Keratinocyte (primary cell): ENCODE measurements at regions not wholly inside any gene's neighbourhood (a gene's known extent, or its start where the extent isn't known, plus 50 kb on each side); places are given as distances from the start of the nearest gene placed in this dataset.

Experiments used
- DNase-seq: peaks from one replicate; pipeline ENCODE4 v3.0.0-alpha.2; 2011; ENCODE audit warnings: low read depth, missing footprints, low spot score
- FAIRE-seq: peaks from 2 replicates; lab custom pipeline; 2011; peaks lifted over from hg19 to GRCh38; lab: Jason Lieb, UNC
- H2AFZ ChIP-seq: 2 replicates; pipeline ENCODE4 v1.6.0; 2012; ENCODE audit warnings: low read length, control low read depth, inconsistent platforms; ENCODE audit not compliant: control insufficient read depth
- H3K27ac ChIP-seq: 2 replicates; pipeline ENCODE4 v1.5.1; 2011; ENCODE audit warnings: low read length; ENCODE audit not compliant: control insufficient read depth, insufficient read depth
- H3K27me3 ChIP-seq: 3 replicates; pipeline ENCODE4 v1.6.0; 2011; ENCODE audit warnings: low read length; ENCODE audit not compliant: control insufficient read depth, insufficient read depth; ENCODE audit errors: extremely low read depth
- H3K36me3 ChIP-seq, 2 experiments: 2 replicates in 1 of 2; 3 replicates in 1 of 2; pipeline ENCODE4 v1.5.1; 2011; ENCODE audit warnings: low read length in 2 of 2, mild to moderate bottlenecking in 1 of 2; ENCODE audit not compliant: control insufficient read depth in 2 of 2, insufficient read depth in 2 of 2; ENCODE audit errors: extremely low read depth in 1 of 2
- H3K4me1 ChIP-seq: 3 replicates; pipeline ENCODE4 v1.5.1; 2011; ENCODE audit warnings: low read length; ENCODE audit not compliant: control insufficient read depth, insufficient read depth; ENCODE audit errors: extremely low read depth
- H3K4me2 ChIP-seq: 3 replicates; pipeline ENCODE4 v1.6.0; 2011; ENCODE audit warnings: low read depth, low read length; ENCODE audit not compliant: control insufficient read depth, insufficient read depth; ENCODE audit errors: extremely low read depth
- H3K4me3 ChIP-seq, 3 experiments: fragments of 200-600 bp in 1 of 3; sonication (generic) in 1 of 3; 2 replicates in 2 of 3; 3 replicates in 1 of 3; pipeline ENCODE4 v1.5.1; 2011 to 2016; ENCODE audit warnings: low read length in 3 of 3, mild to moderate bottlenecking in 3 of 3, control low read depth in 2 of 3, inconsistent platforms in 1 of 3, low read depth in 1 of 3, mixed read lengths in 1 of 3, mixed run types in 1 of 3, moderate library complexity in 1 of 3; ENCODE audit not compliant: control insufficient read depth in 2 of 3, insufficient read depth in 2 of 3; ENCODE audit errors: extremely low read depth in 1 of 3
- H3K79me2 ChIP-seq: 2 replicates; pipeline ENCODE4 v1.6.0; 2012; ENCODE audit warnings: low read length; ENCODE audit not compliant: control insufficient read depth, insufficient read depth
- H3K9ac ChIP-seq: 3 replicates; pipeline ENCODE4 v1.6.0; 2011; ENCODE audit warnings: low read length; ENCODE audit not compliant: control insufficient read depth, insufficient read depth; ENCODE audit errors: extremely low read depth
- H3K9me1 ChIP-seq: 3 replicates; pipeline ENCODE4 v1.6.0; 2011; ENCODE audit warnings: low read length; ENCODE audit not compliant: control insufficient read depth, insufficient read depth; ENCODE audit errors: extremely low read depth
- H3K9me3 ChIP-seq: 2 replicates; pipeline ENCODE4 v1.5.1; 2012; ENCODE audit warnings: low read depth, low read length; ENCODE audit not compliant: control insufficient read depth
- H4K20me1 ChIP-seq: 3 replicates; pipeline ENCODE4 v1.6.0; 2011; ENCODE audit warnings: low read length; ENCODE audit not compliant: control insufficient read depth, insufficient read depth; ENCODE audit errors: extremely low read depth
- EZH2 ChIP-seq: IDR thresholded peaks from one replicate; pipeline ENCODE4 v1.6.1; 2012; ENCODE audit warnings: inconsistent platforms, mild to moderate bottlenecking, low read length, moderate library complexity
- dilution Hi-C: fragments of 300-500 bp; cut with MboI; formaldehyde crosslinking; loops from one replicate; pipeline ENCODE4 v1.7.0; 2020; ENCODE audit warnings: low sequenced_read_pairs; ENCODE audit not compliant: extremely low pct_ligation_motif_present
- TF ChIP-seq, protein P1 (sequence below), 3 experiments: IDR thresholded peaks in 1 of 3; conservative IDR thresholded peaks in 1 of 3; optimal IDR thresholded peaks in 1 of 3; 2 replicates in 2 of 3; 3 replicates in 1 of 3; pipeline versions ENCODE3 to v1.5.1; 2011; ENCODE audit warnings: low read length in 3 of 3, mild to moderate bottlenecking in 3 of 3, moderate library complexity in 2 of 3, control low read depth in 1 of 3, inconsistent platforms in 1 of 3; ENCODE audit not compliant: insufficient read depth in 2 of 3; ENCODE audit errors: extremely low read depth in 1 of 3

DNA sequence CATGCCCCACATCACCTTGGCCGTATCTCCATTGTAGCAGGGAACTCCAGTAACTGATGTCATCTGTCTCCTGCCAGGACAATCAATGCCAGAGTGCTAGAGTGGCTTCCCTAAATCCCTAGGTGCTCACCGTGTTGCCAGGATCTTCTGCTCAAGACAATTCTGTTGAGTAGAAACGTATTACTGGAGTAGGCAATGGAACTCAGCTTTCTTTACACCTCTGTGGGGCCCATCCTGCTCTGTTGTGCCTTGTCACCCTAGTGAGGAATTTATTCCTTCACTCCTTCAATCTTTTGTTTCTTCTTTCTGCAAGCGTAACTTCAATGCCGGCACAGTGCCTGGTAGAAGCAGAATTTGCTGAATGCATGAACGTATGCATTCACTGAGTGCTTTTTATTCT lies 305.5 kb upstream of the ZMIZ1 start:
- DNase-seq (no peak), FAIRE-seq (no peak)
- H4K20me1 ChIP-seq = no peaks in the 10 kb centered on the region
- no peak overlapping the region for H3K27ac ChIP-seq
- no peak for TF ChIP-seq EZH2
- TF ChIP-seq, protein P1, sequence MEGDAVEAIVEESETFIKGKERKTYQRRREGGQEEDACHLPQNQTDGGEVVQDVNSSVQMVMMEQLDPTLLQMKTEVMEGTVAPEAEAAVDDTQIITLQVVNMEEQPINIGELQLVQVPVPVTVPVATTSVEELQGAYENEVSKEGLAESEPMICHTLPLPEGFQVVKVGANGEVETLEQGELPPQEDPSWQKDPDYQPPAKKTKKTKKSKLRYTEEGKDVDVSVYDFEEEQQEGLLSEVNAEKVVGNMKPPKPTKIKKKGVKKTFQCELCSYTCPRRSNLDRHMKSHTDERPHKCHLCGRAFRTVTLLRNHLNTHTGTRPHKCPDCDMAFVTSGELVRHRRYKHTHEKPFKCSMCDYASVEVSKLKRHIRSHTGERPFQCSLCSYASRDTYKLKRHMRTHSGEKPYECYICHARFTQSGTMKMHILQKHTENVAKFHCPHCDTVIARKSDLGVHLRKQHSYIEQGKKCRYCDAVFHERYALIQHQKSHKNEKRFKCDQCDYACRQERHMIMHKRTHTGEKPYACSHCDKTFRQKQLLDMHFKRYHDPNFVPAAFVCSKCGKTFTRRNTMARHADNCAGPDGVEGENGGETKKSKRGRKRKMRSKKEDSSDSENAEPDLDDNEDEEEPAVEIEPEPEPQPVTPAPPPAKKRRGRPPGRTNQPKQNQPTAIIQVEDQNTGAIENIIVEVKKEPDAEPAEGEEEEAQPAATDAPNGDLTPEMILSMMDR (optimal IDR thresholded peaks at IDR 0.05 in 1 of 3, IDR thresholded peaks at IDR 0.05 in 1 of 3, conservative IDR thresholded peaks at IDR 0.05 in 1 of 3; ENCODE audit: extremely low read depth in 1 of 3, insufficient read depth in 2 of 3, low read length in 3 of 3) = no peak
- H3K4me1 ChIP-seq = no peaks in the 10 kb centered on the region
- no peaks in the 10 kb centered on the region for H3K9me3 ChIP-seq
- H3K9ac ChIP-seq = no peak overlapping the region
- H3K9me1 ChIP-seq = no peaks in the 10 kb centered on the region
- no peak overlapping the region for H3K4me3 ChIP-seq
- H2AFZ ChIP-seq = no peak overlapping the region
- dilution Hi-C loops = no loop called here
- no peaks in the 10 kb centered on the region for H3K36me3 ChIP-seq
- peaks cover 13% of the 10 kb centered on the region for H3K27me3 ChIP-seq
- H3K4me2 ChIP-seq = no peak overlapping the region
- H3K79me2 ChIP-seq = no peaks in the 10 kb centered on the region

DNA sequence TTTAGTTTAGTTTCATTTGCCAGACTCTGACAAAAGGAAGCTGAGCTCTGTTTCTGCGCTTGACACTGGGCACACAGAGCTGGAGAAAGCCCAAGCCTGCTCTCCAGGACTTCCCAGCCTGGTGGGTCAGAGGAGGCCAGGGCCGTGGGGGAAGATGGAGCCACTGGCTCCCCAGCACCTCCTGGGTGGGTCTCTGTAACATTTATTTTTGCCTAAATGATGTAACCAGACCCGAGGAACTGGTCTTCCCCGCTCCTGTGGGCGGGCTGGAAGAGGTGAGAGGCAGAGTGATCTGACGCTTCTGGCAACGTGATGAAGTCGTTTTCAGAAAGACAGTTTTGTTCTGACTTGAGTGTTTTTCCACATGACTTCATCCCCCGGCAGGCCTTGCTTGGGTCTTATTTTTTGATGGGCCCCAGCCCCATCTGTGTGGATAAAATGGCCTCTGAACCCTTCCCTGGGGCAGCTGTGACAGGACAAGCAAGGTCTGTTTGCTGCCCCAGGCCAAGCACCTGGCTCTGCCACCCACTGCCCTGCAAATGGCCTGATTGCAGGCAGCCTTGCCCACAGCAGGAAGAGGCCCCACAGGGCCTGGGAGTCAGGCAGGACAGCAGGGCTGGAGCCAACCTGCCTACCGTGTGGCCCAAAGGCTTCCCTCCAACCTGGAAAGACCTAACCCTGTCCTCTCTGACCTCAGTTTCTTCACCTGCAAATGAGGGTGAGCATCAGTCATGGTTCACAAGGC lies 304.9 kb upstream of the ZMIZ1 start:
- H3K27me3 ChIP-seq = peaks cover 13% of the 10 kb centered on the region
- H3K79me2 ChIP-seq = no peaks in the 10 kb centered on the region
- dilution Hi-C loops = no loop called here
- no peak for DNase-seq
- no peaks in the 10 kb centered on the region for H4K20me1 ChIP-seq
- no peaks in the 10 kb centered on the region for H3K4me1 ChIP-seq
- no peak overlapping the region for H3K4me2 ChIP-seq
- no peak overlapping the region for H3K4me3 ChIP-seq
- H3K9me3 ChIP-seq = no peaks in the 10 kb centered on the region
- FAIRE-seq = no peak
- no peak overlapping the region for H2AFZ ChIP-seq
- H3K27ac ChIP-seq = no peak overlapping the region
- no peaks in the 10 kb centered on the region for H3K9me1 ChIP-seq
- H3K9ac ChIP-seq = no peak overlapping the region
- TF ChIP-seq, protein P1 (optimal IDR thresholded peaks at IDR 0.05 in 1 of 3, IDR thresholded peaks at IDR 0.05 in 1 of 3, conservative IDR thresholded peaks at IDR 0.05 in 1 of 3; ENCODE audit: extremely low read depth in 1 of 3, insufficient read depth in 2 of 3, low read length in 3 of 3) = no peak
- no peaks in the 10 kb centered on the region for H3K36me3 ChIP-seq
